HCT116 (cell line): ENCODE measurements at regions not wholly inside any gene's neighbourhood (a gene's known extent, or its start where the extent isn't known, plus 50 kb on each side); places are given as distances from the start of the nearest gene placed in this dataset.

Experiments used
- ATAC-seq: fragments of 200-7000 bp; cut with Tn5 transposase; 2 replicates; pipeline ENCODE4 v1.9.1; 2020; ENCODE audit warnings: mild to moderate bottlenecking, moderate library complexity
- BruUV-seq: library from RNA; stranded (reverse); fragments of 400-500 nt; replicated peaks from 2 replicates; lab custom pipeline; 2021; lab: Mats Ljungman, UMichigan
- CTCF ChIA-PET: fragments of 300-600 bp; sonication (Branson Sonifier 250); formaldehyde crosslinking; loops from one replicate; lab custom pipeline; 2021; ENCODE audit warnings: antibody characterized with exemption; lab: Charles Lee
- POLR2A ChIA-PET: fragments of 300-600, 350-600 bp; sonication (Branson Sonifier 250); formaldehyde crosslinking; loops from one replicate; lab custom pipeline; 2021; ENCODE audit warnings: antibody characterized with exemption; lab: Charles Lee
- RAD21 ChIA-PET, 2 experiments: fragments of 300-600 bp; sonication (Branson Sonifier 250); formaldehyde crosslinking; loops; one replicate each; lab custom pipeline; 2023; ENCODE audit warnings: low total read pairs in 2 of 2; ENCODE audit not compliant: uncharacterized antibody in 2 of 2, unreplicated experiment in 2 of 2, low non-redundant PET in 1 of 2; lab: Charles Lee
- DNase-seq: peaks from one replicate; pipeline ENCODE4 v3.0.0-alpha.2; 2010; ENCODE audit warnings: low read depth, low spot score
- H2AFZ ChIP-seq: fragments of 200-600 bp; shearing (Covaris generic), sonication (generic); 2 replicates; pipeline ENCODE4 v1.6.1; 2017; ENCODE audit warnings: low read depth, mixed run types, mixed read lengths, antibody characterized with exemption, low read length; ENCODE audit not compliant: poor library complexity, severe bottlenecking
- H3K27ac ChIP-seq: 2 replicates; pipeline ENCODE4 v1.5.1; 2012; ENCODE audit warnings: low read depth, low read length
- H3K27me3 ChIP-seq: fragments of 200-600 bp; sonication (generic); 2 replicates; pipeline ENCODE4 v1.6.1; 2016; ENCODE audit warnings: mixed run types, low read length, mixed read lengths; ENCODE audit not compliant: insufficient read depth
- H3K36me3 ChIP-seq, 2 experiments: fragments of 200-500 bp in 1 of 2; fragments of 200-600 bp in 1 of 2; sonication (Bioruptor generic) in 1 of 2; sonication (generic) in 1 of 2; 2 replicates each; pipeline versions ENCODE4 v1.5.1 to v1.6.1; 2014 to 2016; ENCODE audit warnings: low read length in 2 of 2, inconsistent platforms in 1 of 2, mixed read lengths in 1 of 2, mixed run types in 1 of 2; ENCODE audit not compliant: insufficient read depth in 2 of 2, control insufficient read depth in 1 of 2
- H3K4me1 ChIP-seq, 2 experiments: fragments of 200-600 bp in 1 of 2; sonication (generic) in 1 of 2; 2 replicates each; pipeline versions ENCODE4 v1.5.1 to v1.6.1; 2012 to 2017; ENCODE audit warnings: low read length in 2 of 2, inconsistent platforms in 1 of 2, mild to moderate bottlenecking in 1 of 2, mixed read lengths in 1 of 2, mixed run types in 1 of 2, moderate library complexity in 1 of 2; ENCODE audit not compliant: insufficient read depth in 2 of 2, control insufficient read depth in 1 of 2
- H3K4me2 ChIP-seq: fragments of 200-600 bp; sonication (generic); 2 replicates; pipeline ENCODE4 v1.6.1; 2017; ENCODE audit warnings: mixed run types, low read length, mixed read lengths
- H3K4me3 ChIP-seq, 2 experiments: fragments of 200-600 bp in 1 of 2; sonication (generic) in 1 of 2; replicated peaks in 1 of 2; 2 replicates each; pipeline ENCODE4 v1.5.1; 2011 to 2016; ENCODE audit warnings: low read length in 2 of 2, control low read depth in 1 of 2, low read depth in 1 of 2, mild to moderate bottlenecking in 1 of 2, mixed read lengths in 1 of 2, mixed run types in 1 of 2
- H3K79me2 ChIP-seq: fragments of 200-600 bp; sonication (generic); 2 replicates; pipeline ENCODE4 v1.6.1; 2017; ENCODE audit warnings: mild to moderate bottlenecking, mixed run types, low read length, moderate library complexity, mixed read lengths; ENCODE audit not compliant: insufficient read depth
- H3K9ac ChIP-seq: fragments of 200-600 bp; sonication (generic); 2 replicates; pipeline ENCODE4 v1.6.1; 2016; ENCODE audit warnings: low read length, mixed read lengths
- H3K9me2 ChIP-seq: fragments of 200-600 bp; sonication (generic), shearing (Covaris generic); 2 replicates; pipeline ENCODE4 v1.6.1; 2017; ENCODE audit warnings: mixed run types, mild to moderate bottlenecking, moderate library complexity; ENCODE audit not compliant: insufficient read depth
- H3K9me3 ChIP-seq, 2 experiments: fragments of 200-500 bp in 1 of 2; fragments of 200-600 bp in 1 of 2; sonication (Bioruptor generic) in 1 of 2; sonication (generic) in 1 of 2; 2 replicates each; pipeline ENCODE4 v1.6.1; 2014 to 2017; ENCODE audit warnings: low read length in 2 of 2, mixed read lengths in 2 of 2, inconsistent platforms in 1 of 2, low read depth in 1 of 2, mild to moderate bottlenecking in 1 of 2, mixed run types in 1 of 2, moderate library complexity in 1 of 2; ENCODE audit not compliant: control insufficient read depth in 1 of 2, insufficient read depth in 1 of 2
- H4K20me1 ChIP-seq: fragments of 200-600 bp; sonication (generic), shearing (Covaris generic); 2 replicates; pipeline ENCODE4 v1.6.1; 2017; ENCODE audit warnings: mixed run types, mild to moderate bottlenecking, moderate library complexity; ENCODE audit not compliant: insufficient read depth
- CBX3 ChIP-seq: IDR thresholded peaks from 2 replicates; pipeline ENCODE4 v1.6.1; 2012; ENCODE audit warnings: low read depth
- CEBPB ChIP-seq: IDR thresholded peaks from 2 replicates; pipeline ENCODE4 v1.6.1; 2012; ENCODE audit warnings: low read depth
- CTCF ChIP-seq, 3 experiments: fragments of 200-600 bp in 1 of 3; sonication (generic) in 1 of 3; IDR thresholded peaks in 2 of 3; conservative IDR thresholded peaks in 1 of 3; 2 replicates each; pipeline ENCODE4 v1.5.1; 2012 to 2017; ENCODE audit warnings: low read depth in 2 of 3, low read length in 2 of 3, antibody characterized with exemption in 1 of 3, borderline replicate concordance in 1 of 3, control low read depth in 1 of 3, mild to moderate bottlenecking in 1 of 3, mixed read lengths in 1 of 3, mixed run types in 1 of 3, moderate library complexity in 1 of 3; ENCODE audit not compliant: insufficient read depth in 1 of 3
- EGR1 ChIP-seq: IDR thresholded peaks from 2 replicates; pipeline ENCODE4 v1.6.1; 2012; ENCODE audit warnings: low read depth
- ELF1 ChIP-seq: IDR thresholded peaks from 2 replicates; pipeline ENCODE4 v1.6.1; 2012; ENCODE audit warnings: low read depth, borderline replicate concordance
- EZH2 ChIP-seq: fragments of 200-600 bp; sonication (generic); IDR thresholded peaks from 2 replicates; pipeline ENCODE4 v1.6.1; 2017; ENCODE audit warnings: antibody characterized with exemption, mixed run types
- EZH2phosphoT487 ChIP-seq: fragments of 200-600 bp; IDR thresholded peaks from 2 replicates; pipeline ENCODE4 v1.6.1; 2018; ENCODE audit warnings: antibody characterized with exemption, borderline replicate concordance
- FOSL1 ChIP-seq: IDR thresholded peaks from 2 replicates; pipeline ENCODE4 v1.6.1; 2012; ENCODE audit warnings: low read depth
- JUND ChIP-seq: IDR thresholded peaks from 2 replicates; pipeline ENCODE4 v1.6.1; 2012
- POLR2AphosphoS5 ChIP-seq: IDR thresholded peaks from 2 replicates; pipeline ENCODE4 v1.6.1; 2011; ENCODE audit warnings: mild to moderate bottlenecking, low read depth, low read length, moderate library complexity
- RAD21 ChIP-seq: IDR thresholded peaks from 2 replicates; pipeline ENCODE4 v1.6.1; 2012; ENCODE audit warnings: low read depth, mild to moderate bottlenecking
- SIN3A ChIP-seq: IDR thresholded peaks from 2 replicates; pipeline ENCODE4 v1.6.1; 2012; ENCODE audit warnings: low read depth
- SP1 ChIP-seq: IDR thresholded peaks from 2 replicates; pipeline ENCODE4 v1.6.1; 2012; ENCODE audit warnings: low read depth
- YY1 ChIP-seq: IDR thresholded peaks from 2 replicates; pipeline ENCODE4 v1.6.1; 2011; ENCODE audit warnings: low read length, low read depth, moderate library complexity, mild to moderate bottlenecking; ENCODE audit not compliant: insufficient replicate concordance; ENCODE audit errors: extremely low read depth
- ZFX ChIP-seq: fragments of 450-650 bp; IDR thresholded peaks from 2 replicates; pipeline ENCODE4 v1.6.1; 2017
- ZNF274 ChIP-seq: fragments of 200-500 bp; sonication (Bioruptor generic); IDR thresholded peaks from 2 replicates; pipeline ENCODE4 v1.6.1; 2014; ENCODE audit warnings: mild to moderate bottlenecking, low read depth, low read length, inconsistent platforms
- intact Hi-C: fragments of 100-400 bp; cut with micrococcal nuclease; formaldehyde crosslinking; loops from 2 replicates; pipeline ENCODE4 v1.10.0; 2022
- TF ChIP-seq, protein P1 (sequence below): IDR thresholded peaks from 2 replicates; pipeline ENCODE4 v1.6.1; 2012; ENCODE audit warnings: low read depth

GRCh38 chr5:23895614-23896013, 388.2 kb downstream of the PRDM9 start (continued):
- TF ChIP-seq CEBPB (no peak), RAD21 (no peak), SIN3A (no peak)

DNA sequence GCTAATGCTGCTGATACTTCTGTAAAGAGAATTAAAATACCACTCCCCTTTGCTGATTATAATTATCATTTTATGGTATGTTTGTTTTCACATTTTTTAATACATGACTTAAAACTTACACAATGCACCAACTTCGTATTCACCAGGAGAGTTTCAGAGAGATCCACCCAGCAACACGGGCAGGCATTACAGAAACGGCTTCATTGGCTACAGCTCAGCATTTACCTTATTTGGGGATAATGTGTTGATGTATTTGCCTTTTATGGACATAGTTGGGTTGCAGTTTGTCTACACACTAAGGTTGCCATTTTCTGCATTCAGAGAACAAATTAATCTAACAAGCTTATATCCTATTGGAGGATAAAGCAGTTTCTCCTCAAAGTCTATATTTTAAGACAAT, 423.6 kb downstream of the PRDM9 start:
- DNase-seq, result no peak
- no peak overlapping the region for H3K4me2 ChIP-seq
- no peaks in the 10 kb centered on the region for H3K36me3 ChIP-seq
- no TSS peak for BruUV-seq
- ChIA-PET RAD21 (no interaction called here), POLR2A (no interaction called here), CTCF (no interaction called here)
- H3K9ac ChIP-seq, result no peak overlapping the region
- no peak overlapping the region for H3K4me3 ChIP-seq
- H3K9me3 ChIP-seq, result peaks cover 0 to 9% of the 10 kb centered on the region in 2 experiments; a peak in 3 of 4 replicates
- no peak overlapping the region for H3K27ac ChIP-seq
- TF ChIP-seq SIN3A (no peak), SP1 (no peak), CTCF (IDR thresholded peaks at IDR 0.05 in 2 of 3, conservative IDR thresholded peaks at IDR 0.05 in 1 of 3; ENCODE audit: borderline replicate concordance in 1 of 3, insufficient read depth in 1 of 3, low read depth in 2 of 3, low read length in 2 of 3) (no peak), ELF1 (no peak), ZNF274 (no peak), ZFX (no peak), JUND (no peak), EZH2phosphoT487 (no peak), POLR2AphosphoS5 (no peak), EGR1 (no peak), EZH2 (no peak), CBX3 (no peak), YY1 (no peak), FOSL1 (no peak)
- TF ChIP-seq, protein P1, sequence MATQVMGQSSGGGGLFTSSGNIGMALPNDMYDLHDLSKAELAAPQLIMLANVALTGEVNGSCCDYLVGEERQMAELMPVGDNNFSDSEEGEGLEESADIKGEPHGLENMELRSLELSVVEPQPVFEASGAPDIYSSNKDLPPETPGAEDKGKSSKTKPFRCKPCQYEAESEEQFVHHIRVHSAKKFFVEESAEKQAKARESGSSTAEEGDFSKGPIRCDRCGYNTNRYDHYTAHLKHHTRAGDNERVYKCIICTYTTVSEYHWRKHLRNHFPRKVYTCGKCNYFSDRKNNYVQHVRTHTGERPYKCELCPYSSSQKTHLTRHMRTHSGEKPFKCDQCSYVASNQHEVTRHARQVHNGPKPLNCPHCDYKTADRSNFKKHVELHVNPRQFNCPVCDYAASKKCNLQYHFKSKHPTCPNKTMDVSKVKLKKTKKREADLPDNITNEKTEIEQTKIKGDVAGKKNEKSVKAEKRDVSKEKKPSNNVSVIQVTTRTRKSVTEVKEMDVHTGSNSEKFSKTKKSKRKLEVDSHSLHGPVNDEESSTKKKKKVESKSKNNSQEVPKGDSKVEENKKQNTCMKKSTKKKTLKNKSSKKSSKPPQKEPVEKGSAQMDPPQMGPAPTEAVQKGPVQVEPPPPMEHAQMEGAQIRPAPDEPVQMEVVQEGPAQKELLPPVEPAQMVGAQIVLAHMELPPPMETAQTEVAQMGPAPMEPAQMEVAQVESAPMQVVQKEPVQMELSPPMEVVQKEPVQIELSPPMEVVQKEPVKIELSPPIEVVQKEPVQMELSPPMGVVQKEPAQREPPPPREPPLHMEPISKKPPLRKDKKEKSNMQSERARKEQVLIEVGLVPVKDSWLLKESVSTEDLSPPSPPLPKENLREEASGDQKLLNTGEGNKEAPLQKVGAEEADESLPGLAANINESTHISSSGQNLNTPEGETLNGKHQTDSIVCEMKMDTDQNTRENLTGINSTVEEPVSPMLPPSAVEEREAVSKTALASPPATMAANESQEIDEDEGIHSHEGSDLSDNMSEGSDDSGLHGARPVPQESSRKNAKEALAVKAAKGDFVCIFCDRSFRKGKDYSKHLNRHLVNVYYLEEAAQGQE, result no peak
- TF ChIP-seq, all 23 proteins: peak for 0
- intact Hi-C loops, result no loop called here
- Histone ChIP-seq H3K27me3 (no peaks in the 10 kb centered on the region), H3K79me2 (no peaks in the 10 kb centered on the region), H3K4me1 (no peaks in the 10 kb centered on the region), H3K9me2 (no peaks in the 10 kb centered on the region), H2AFZ (no peak overlapping the region), H4K20me1 (no peaks in the 10 kb centered on the region; the same call in 1 of the 2 replicates)
- ATAC-seq, result no peak
